Liver (tissue), 8 donors: ENCODE measurements at regions not wholly inside any gene's neighbourhood (a gene's known extent, or its start where the extent isn't known, plus 50 kb on each side); places are given as distances from the start of the nearest gene placed in this dataset.

ENCODE experiments used
- DNase-seq: peaks from one replicate; pipeline ENCODE4 v3.0.0-alpha.2; 2017; ENCODE audit warnings: low spot score
- H3K27ac ChIP-seq, 2 donors: one replicate each; pipeline ENCODE4 v1.7.0; 2013; ENCODE audit warnings: inconsistent platforms in 2 of 2, low read length in 2 of 2, control low read depth in 1 of 2, low read depth in 1 of 2, mild to moderate bottlenecking in 1 of 2
- H3K27me3 ChIP-seq, 4 donors: one replicate each; pipeline versions ENCODE4 v1.6.1 to v1.7.0; 2013; ENCODE audit warnings: low read length in 3 of 4, inconsistent platforms in 1 of 4, mild to moderate bottlenecking in 1 of 4, moderate library complexity in 1 of 4; ENCODE audit not compliant: control insufficient read depth in 4 of 4, insufficient read depth in 4 of 4
- H3K36me3 ChIP-seq, 4 donors: one replicate each; pipeline versions ENCODE4 v1.6.1 to v1.7.0; 2013; ENCODE audit warnings: low read length in 3 of 4, mild to moderate bottlenecking in 3 of 4, low read depth in 1 of 4, moderate library complexity in 1 of 4; ENCODE audit not compliant: control insufficient read depth in 4 of 4, insufficient read depth in 3 of 4
- H3K4me1 ChIP-seq, 4 donors: one replicate each; pipeline versions ENCODE4 v1.6.1 to v1.7.0; 2013; ENCODE audit warnings: low read length in 3 of 4, mild to moderate bottlenecking in 3 of 4, moderate library complexity in 1 of 4; ENCODE audit not compliant: control insufficient read depth in 4 of 4, insufficient read depth in 4 of 4
- H3K4me3 ChIP-seq, 3 donors: one replicate each; pipeline versions ENCODE4 v1.6.1 to v1.7.0; 2013; ENCODE audit warnings: low read length in 3 of 3, control low read depth in 1 of 3, low read depth in 1 of 3, mild to moderate bottlenecking in 1 of 3
- H3K9ac ChIP-seq, 2 donors: one replicate each; pipeline ENCODE4 v1.7.0; 2013; ENCODE audit warnings: low read length in 2 of 2, mild to moderate bottlenecking in 2 of 2, moderate library complexity in 2 of 2, control low read depth in 1 of 2, low read depth in 1 of 2
- H3K9me3 ChIP-seq, 4 donors: one replicate each; pipeline versions ENCODE4 v1.6.1 to v1.7.0; 2013; ENCODE audit warnings: low read length in 3 of 4; ENCODE audit not compliant: control insufficient read depth in 4 of 4
- ATF3 ChIP-seq: IDR thresholded peaks from 2 replicates; pipeline ENCODE4 v1.6.1; 2016; ENCODE audit warnings: antibody characterized with exemption
- CTCF ChIP-seq: fragments of 150-350 bp; IDR thresholded peaks from 2 replicates; pipeline ENCODE4 v1.5.1; 2017; ENCODE audit warnings: improper control_type of control experiment, low read depth, low read length; ENCODE audit not compliant: missing input control
- EGR1 ChIP-seq, 2 donors: IDR thresholded peaks; 2 replicates each; pipeline ENCODE4 v1.6.1; 2016 to 2018; ENCODE audit warnings: antibody characterized with exemption in 2 of 2, low read depth in 2 of 2
- FOXA1 ChIP-seq: IDR thresholded peaks from 2 replicates; pipeline ENCODE4 v1.6.1; 2016; ENCODE audit warnings: antibody characterized with exemption
- FOXA2 ChIP-seq: IDR thresholded peaks from 2 replicates; pipeline ENCODE4 v1.6.1; 2016; ENCODE audit warnings: antibody characterized with exemption
- GABPA ChIP-seq, 2 donors: IDR thresholded peaks in 1 of 2; conservative IDR thresholded peaks in 1 of 2; 2 replicates each; pipeline ENCODE4 v1.6.1; 2016; ENCODE audit warnings: antibody characterized with exemption in 2 of 2, mild to moderate bottlenecking in 1 of 2, moderate library complexity in 1 of 2
- HNF4A ChIP-seq, 2 donors: conservative IDR thresholded peaks; 2 replicates each; pipeline ENCODE4 v1.6.1; 2016; ENCODE audit warnings: antibody characterized with exemption in 2 of 2, mild to moderate bottlenecking in 2 of 2
- HNF4G ChIP-seq: IDR thresholded peaks from 2 replicates; pipeline ENCODE4 v1.6.1; 2016; ENCODE audit warnings: antibody characterized with exemption
- JUND ChIP-seq, 2 donors: IDR thresholded peaks; 2 replicates each; pipeline ENCODE4 v1.6.1; 2016; ENCODE audit warnings: antibody characterized with exemption in 2 of 2
- MAX ChIP-seq: IDR thresholded peaks from 2 replicates; pipeline ENCODE4 v1.6.1; 2016; ENCODE audit warnings: antibody characterized with exemption
- NR2F2 ChIP-seq: IDR thresholded peaks from 2 replicates; pipeline ENCODE4 v1.6.1; 2016; ENCODE audit warnings: antibody characterized with exemption
- RAD21 ChIP-seq, 2 donors: IDR thresholded peaks; 2 replicates each; pipeline ENCODE4 v1.6.1; 2016; ENCODE audit warnings: antibody characterized with exemption in 2 of 2, mild to moderate bottlenecking in 2 of 2
- REST ChIP-seq: IDR thresholded peaks from 2 replicates; pipeline ENCODE4 v1.6.1; 2016; ENCODE audit warnings: antibody characterized with exemption, mild to moderate bottlenecking
- RXRA ChIP-seq, 2 donors: IDR thresholded peaks; 2 replicates each; pipeline ENCODE4 v1.6.1; 2017 to 2018; ENCODE audit warnings: antibody characterized with exemption in 2 of 2, mild to moderate bottlenecking in 1 of 2
- SP1 ChIP-seq: IDR thresholded peaks from 2 replicates; pipeline ENCODE4 v1.6.1; 2018; ENCODE audit warnings: antibody characterized with exemption, mild to moderate bottlenecking
- TAF1 ChIP-seq: conservative IDR thresholded peaks from 2 replicates; pipeline ENCODE4 v1.6.1; 2016; ENCODE audit warnings: antibody characterized with exemption, mild to moderate bottlenecking
- YY1 ChIP-seq: IDR thresholded peaks from 2 replicates; pipeline ENCODE4 v1.6.1; 2016; ENCODE audit warnings: antibody characterized with exemption, mild to moderate bottlenecking
- ZBTB33 ChIP-seq: IDR thresholded peaks from 2 replicates; pipeline ENCODE4 v1.6.1; 2016; ENCODE audit warnings: antibody characterized with exemption
- WGBS: extraction: QIAGEN DNeasy Blood & Tissue Kit; methylation state at CpG from one replicate; pipeline ENCODE4 v1.1.7; 2013; 5-methylcytosine and 5-hydroxymethylcytosine counted together
- donor health status: healthy.
- donor health status: healthy.
- donor health status: healthy.
- donor health status: healthy.
- donor health status: healthy.

GRCh38 chr10:35754519-35754918 is 112.4 kb upstream of the FZD8 start:
- no peak for DNase-seq
- no peak overlapping the region for H3K4me3 ChIP-seq
- H3K9me3 ChIP-seq = peaks cover 0 to 11% (median 7%) of the 10 kb centered on the region in 4 donors
- H3K36me3 ChIP-seq = no peaks in the 10 kb centered on the region
- H3K27me3 ChIP-seq = no peaks in the 10 kb centered on the region
- no peaks in the 10 kb centered on the region for H3K4me1 ChIP-seq
- no peak overlapping the region for H3K27ac ChIP-seq
- no peak overlapping the region for H3K9ac ChIP-seq
- no peak for TF ChIP-seq NR2F2
- TF ChIP-seq YY1 = no peak
- TF ChIP-seq JUND (IDR thresholded peaks at IDR 0.05) = no peak
- no peak for TF ChIP-seq SP1
- no peak for TF ChIP-seq ATF3
- TF ChIP-seq EGR1 (IDR thresholded peaks at IDR 0.05; ENCODE audit: low read depth in 2 of 2) = no peak
- TF ChIP-seq RAD21 (IDR thresholded peaks at IDR 0.05) = no peak
- TF ChIP-seq HNF4G = no peak
- TF ChIP-seq RXRA (IDR thresholded peaks at IDR 0.05) = no peak
- TF ChIP-seq CTCF = no peak
- 94% methylated on average over 5 of the region's 5 CpGs for WGBS

GRCh38 chr10:35752469-35753461 is 110.7 kb upstream of the FZD8 start:
- Histone ChIP-seq H3K4me1 (peaks cover 0 to 4% (median 0%) of the 10 kb centered on the region in 4 donors), H3K27me3 (no peaks in the 10 kb centered on the region), H3K4me3 (no peak overlapping the region), H3K9ac (no peak overlapping the region), H3K9me3 (peaks cover 0 to under 1% (median 0%) of the 10 kb centered on the region in 4 donors), H3K36me3 (no peaks in the 10 kb centered on the region), H3K27ac (no peak overlapping the region)
- no peak for DNase-seq
- 80% methylated on average over 11 of the region's 11 CpGs for WGBS
- TF ChIP-seq MAX (no peak), NR2F2 (no peak), YY1 (no peak), REST (no peak), SP1 (no peak), HNF4A (conservative IDR thresholded peaks at IDR 0.05) (no peak), ZBTB33 (no peak), ATF3 (no peak), RAD21 (IDR thresholded peaks at IDR 0.05) (no peak), RXRA (IDR thresholded peaks at IDR 0.05) (no peak), HNF4G (no peak), GABPA (IDR thresholded peaks at IDR 0.05 in 1 of 2, conservative IDR thresholded peaks at IDR 0.05 in 1 of 2) (no peak), FOXA1 (no peak), CTCF (no peak), TAF1 (no peak), FOXA2 (no peak), EGR1 (IDR thresholded peaks at IDR 0.05; ENCODE audit: low read depth in 2 of 2) (no peak), JUND (IDR thresholded peaks at IDR 0.05) (no peak)
